Hindlimb muscle (tissue), 1 donor: ENCODE measurements at regions not wholly inside any gene's neighbourhood (a gene's known extent, or its start where the extent isn't known, plus 50 kb on each side); places are given as distances from the start of the nearest gene placed in this dataset.
A peak's percentile ranks its signal among the peaks of the same experiment; 100 is the strongest.

Source experiments
- DNase-seq: peaks from one replicate; pipeline ENCODE4 v3.0.0-alpha.2; 2013

DNA sequence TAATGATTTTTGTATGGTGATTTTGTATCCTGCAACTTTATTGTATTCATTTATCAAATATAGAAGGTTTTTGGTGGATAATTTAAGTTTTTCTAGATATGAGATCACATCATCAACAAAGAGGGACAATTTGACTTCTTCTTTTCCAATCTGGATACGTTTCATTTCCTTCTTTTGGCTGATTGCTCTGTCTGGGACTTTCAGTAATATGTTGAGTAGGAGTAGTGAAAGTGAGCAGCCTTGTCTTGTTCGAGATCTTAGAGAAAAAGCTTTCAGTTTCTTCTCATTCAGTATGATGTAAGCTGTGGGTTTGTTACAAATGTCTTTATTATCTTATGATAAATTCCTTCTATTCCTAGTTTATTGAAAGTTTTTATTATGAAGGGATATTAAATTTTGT lies 352.0 kb upstream of the DACH1 start:
- no peak for DNase-seq

- no peak for DNase-seq
These were observed 350.1 kb upstream of the DACH1 start for GRCh38 chr13:72217142-72217541.

DNA sequence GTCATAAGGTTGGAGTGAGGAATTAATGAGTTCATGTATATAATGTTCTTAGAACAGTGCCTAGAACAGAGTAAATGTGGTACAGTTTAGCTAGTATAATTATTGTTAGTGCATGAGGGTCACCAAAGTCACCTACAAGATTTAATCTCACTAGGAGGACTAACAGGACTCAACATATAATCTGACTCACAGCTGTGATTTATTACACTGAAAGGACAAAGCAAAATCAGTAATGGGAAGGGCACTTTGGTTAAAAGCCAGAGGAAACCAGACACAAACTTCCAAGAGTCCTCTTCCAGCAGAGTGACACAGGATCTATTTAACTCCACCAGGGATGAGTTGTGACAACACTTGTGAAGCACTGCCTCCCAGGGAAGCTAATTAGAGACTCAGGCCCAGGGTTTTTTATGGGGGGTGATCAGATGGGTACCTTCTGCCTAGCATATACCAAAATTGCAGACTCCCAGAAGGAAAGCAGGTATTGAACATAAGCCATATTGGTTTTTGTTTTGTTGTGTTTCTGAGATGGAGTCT lies 341.2 kb upstream of the DACH1 start:
- no peak for DNase-seq

GRCh38 chr13:72205773-72206172 lies 338.8 kb upstream of the DACH1 start:
- no peak for DNase-seq

DNA sequence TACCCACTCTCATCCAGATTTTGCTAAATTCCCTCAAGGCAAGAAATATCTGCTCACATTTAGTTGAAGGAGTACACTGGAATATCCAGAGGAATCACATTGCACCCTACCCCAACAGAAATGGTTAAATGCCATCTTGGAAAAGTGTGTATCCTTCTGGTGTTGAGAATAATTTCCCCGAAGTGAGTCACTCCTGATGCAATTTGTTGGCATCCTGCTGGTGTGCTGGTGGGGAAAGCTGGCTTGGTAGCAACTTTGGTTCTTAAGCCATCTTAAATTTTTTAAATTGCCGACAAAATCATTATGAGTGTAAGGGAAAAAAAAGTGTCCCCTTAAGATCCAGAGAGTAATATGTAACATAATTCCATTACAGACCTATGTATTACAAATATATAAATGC lies 337.3 kb upstream of the DACH1 start:
- no peak for DNase-seq

- no peak for DNase-seq
These were observed 334.7 kb upstream of the DACH1 start for GRCh38 chr13:72201726-72202125.

- DNase-seq: no peak
These were observed 332.6 kb upstream of the DACH1 start for GRCh38 chr13:72199640-72200039.

- DNase-seq: no peak
These were observed 332.1 kb upstream of the DACH1 start for GRCh38 chr13:72198967-72199560.

- no peak for DNase-seq
These were observed 331.0 kb upstream of the DACH1 start for GRCh38 chr13:72198042-72198441.

- DNase-seq: no peak
These were observed 328.2 kb upstream of the DACH1 start for GRCh38 chr13:72195044-72195704.

GRCh38 chr13:72194523-72194922 lies 327.5 kb upstream of the DACH1 start:
- DNase-seq: peak; percentile 33

DNA sequence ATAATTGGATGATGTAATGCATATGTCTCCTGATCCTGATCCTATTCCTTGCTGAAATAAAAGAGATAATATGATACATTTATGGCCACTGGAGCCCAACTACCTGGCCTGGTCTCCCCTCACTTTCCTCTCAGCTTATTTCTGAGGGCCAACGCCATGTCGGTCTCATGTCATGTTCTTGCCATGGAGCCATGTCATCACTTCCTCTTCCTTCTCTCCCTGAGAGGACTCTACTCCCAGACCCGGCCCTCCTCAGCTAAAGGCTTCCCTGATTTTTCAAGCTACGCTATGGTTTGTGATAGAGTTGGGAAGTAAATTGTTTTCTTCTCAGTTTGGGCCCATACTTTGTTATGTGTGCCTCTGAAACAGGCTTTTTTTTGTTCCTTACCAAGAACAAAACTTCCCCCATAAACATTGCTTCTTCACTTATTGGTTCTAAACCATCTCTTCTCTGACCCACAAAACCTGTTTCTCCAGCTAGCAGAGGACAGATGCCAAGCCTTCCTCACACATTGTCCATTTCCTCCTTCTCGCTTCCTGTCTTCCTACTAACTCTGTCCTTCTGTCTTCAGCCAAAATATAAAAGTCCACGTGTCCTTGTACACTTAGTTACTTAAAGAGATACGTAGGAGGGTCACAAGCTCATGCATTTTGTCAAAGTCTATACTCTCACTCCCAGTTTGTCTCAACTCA lies 319.9 kb upstream of the DACH1 start:
- DNase-seq: no peak

- no peak for DNase-seq
These were observed 318.8 kb upstream of the DACH1 start for GRCh38 chr13:72185776-72186175.

GRCh38 chr13:72181661-72182060 lies 314.7 kb upstream of the DACH1 start:
- DNase-seq: no peak

DNA sequence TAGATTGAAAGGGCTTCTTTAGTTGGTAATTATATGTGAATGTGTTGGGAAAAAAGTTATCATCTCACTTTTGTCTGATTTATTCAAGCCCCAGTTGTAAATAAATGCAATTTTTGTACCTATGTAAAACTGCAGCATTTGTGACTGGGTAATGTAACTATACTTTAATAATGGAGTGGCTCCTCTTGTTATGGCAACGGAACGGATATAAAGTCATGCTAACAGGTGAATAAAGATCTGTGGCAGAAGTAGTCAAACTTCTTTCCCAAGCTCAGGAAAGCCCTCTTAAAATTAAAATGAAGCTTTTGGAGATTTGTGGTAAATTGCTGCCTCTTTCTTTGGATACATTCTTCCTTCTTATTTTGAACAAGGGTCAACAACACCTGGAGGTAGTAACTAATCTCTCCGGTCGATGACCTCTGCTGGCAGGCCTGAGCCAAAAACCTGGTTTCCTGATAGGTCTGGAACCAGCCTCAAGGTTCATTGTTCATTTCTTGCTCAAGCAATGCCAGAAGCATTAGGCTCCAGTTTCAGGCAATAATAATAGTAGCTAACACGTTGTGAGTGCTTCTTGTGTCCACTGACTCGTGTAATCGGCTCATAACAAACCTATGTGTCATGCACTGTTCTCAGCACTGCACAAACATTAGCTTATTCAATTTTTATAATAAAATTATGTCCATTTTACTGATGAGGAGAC lies 313.4 kb upstream of the DACH1 start:
- no peak for DNase-seq

GRCh38 chr13:72174549-72174948 lies 307.5 kb upstream of the DACH1 start:
- DNase-seq: no peak

GRCh38 chr13:72170571-72170970 lies 303.6 kb upstream of the DACH1 start:
- no peak for DNase-seq

DNA sequence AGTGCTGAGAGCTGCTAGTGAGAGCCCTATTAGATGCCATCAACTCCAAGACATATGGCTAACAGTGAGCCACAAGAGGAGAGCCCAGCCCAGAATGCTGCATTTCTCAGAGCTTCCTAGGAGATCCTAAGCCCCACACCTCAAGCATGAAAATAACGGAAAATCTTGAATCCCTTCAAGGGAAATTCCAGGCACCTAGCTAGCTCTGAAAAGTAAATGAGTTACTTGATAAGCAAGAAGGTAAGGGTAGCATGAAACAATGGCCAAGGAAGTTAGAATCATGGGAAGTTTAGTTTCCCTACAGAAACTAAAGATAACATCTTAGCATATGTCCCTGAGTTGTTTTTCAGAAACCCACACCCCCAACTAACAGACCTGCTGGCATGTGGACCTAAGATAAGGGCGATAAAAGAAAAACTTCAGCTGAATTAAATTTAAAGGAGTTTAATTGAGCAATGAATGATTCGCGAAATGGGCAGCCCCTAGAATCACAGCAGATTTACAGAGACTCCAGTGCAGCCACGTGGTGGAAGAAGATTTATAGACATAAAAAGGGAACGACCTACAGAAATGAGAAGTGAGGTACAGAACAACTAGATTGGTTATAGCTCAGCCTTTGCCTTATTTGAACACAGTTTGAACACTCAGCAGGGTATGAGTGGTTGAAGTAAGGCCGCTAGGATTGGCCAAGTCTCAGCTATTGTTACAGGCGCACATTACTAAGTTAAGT lies 301.3 kb upstream of the DACH1 start:
- DNase-seq: no peak

GRCh38 chr13:72166102-72166650 lies 299.2 kb upstream of the DACH1 start:
- DNase-seq: no peak

DNA sequence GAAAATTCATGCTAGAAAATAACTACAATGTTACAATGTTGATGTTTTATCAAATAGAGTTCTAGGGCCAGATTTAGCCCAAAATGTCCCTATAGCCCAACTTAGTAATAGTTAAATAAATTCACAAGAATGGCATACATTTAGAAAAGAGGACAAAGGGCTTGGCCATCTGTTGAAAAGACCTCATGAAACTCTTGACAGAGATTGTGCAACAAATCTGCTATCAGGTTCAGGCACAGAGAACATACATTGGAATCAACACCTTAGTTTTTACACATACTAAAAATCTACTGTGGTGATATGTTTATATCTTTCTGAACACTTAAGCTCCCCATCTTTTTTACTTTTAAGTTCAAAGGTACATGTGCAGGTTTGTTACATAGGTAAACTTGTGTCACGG lies 298.3 kb upstream of the DACH1 start:
- no peak for DNase-seq

GRCh38 chr13:72164811-72165210 lies 297.8 kb upstream of the DACH1 start:
- DNase-seq: no peak

DNA sequence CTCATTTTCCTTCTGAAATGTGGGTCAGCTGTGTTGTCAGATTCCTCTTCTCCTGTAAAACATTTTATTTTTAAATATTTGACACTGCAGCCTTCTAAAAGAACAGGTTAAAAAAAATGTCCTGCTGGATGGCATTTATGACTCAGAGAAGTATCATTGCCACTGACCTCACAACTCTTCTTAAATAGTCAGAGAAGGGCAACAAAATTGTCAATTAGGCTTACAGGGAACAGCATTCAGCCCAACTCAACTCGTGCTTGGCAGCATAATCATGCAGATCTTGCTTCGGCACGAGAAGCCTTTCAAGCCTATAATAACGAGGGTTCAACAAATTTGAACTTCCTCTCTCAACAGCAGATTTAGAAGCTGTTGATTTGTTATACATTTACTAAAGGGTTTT lies 296.7 kb upstream of the DACH1 start:
- DNase-seq: no peak
